Mesenchymal stem cell (in vitro differentiated cells and primary cell): ENCODE measurements at regions not wholly inside any gene's neighbourhood (a gene's known extent, or its start where the extent isn't known, plus 50 kb on each side); places are given as distances from the start of the nearest gene placed in this dataset.

Experiments used
- DNase-seq: peaks from one replicate; pipeline ENCODE4 v3.0.0-alpha.2; 2013
- H2AFZ ChIP-seq: one replicate; pipeline ENCODE4 v1.6.1; 2013; ENCODE audit warnings: low read depth, mild to moderate bottlenecking, control low read depth, inconsistent platforms, low read length, moderate library complexity
- H2AK5ac ChIP-seq: 2 replicates; pipeline ENCODE4 v1.6.1; 2013; ENCODE audit warnings: low read length, moderate library complexity, mild to moderate bottlenecking, inconsistent platforms; ENCODE audit not compliant: severe bottlenecking
- H2BK120ac ChIP-seq: one replicate; pipeline ENCODE4 v1.6.1; 2013; ENCODE audit warnings: low read depth, mild to moderate bottlenecking, inconsistent platforms, low read length, moderate library complexity
- H2BK12ac ChIP-seq, 2 experiments: one replicate each; pipeline ENCODE4 v1.6.1; 2013; ENCODE audit warnings: inconsistent platforms in 2 of 2, low read length in 2 of 2, mild to moderate bottlenecking in 2 of 2, moderate library complexity in 2 of 2, control low read depth in 1 of 2
- H2BK15ac ChIP-seq: one replicate; pipeline ENCODE4 v1.6.1; 2013; ENCODE audit warnings: mild to moderate bottlenecking, low read depth, inconsistent platforms; ENCODE audit not compliant: poor library complexity, severe bottlenecking
- H2BK5ac ChIP-seq: 2 replicates; pipeline ENCODE4 v1.6.1; 2013; ENCODE audit warnings: low read depth, mild to moderate bottlenecking, low read length, control low read depth, inconsistent platforms; ENCODE audit not compliant: poor library complexity, severe bottlenecking
- H3K14ac ChIP-seq, 2 experiments: one replicate each; pipeline ENCODE4 v1.6.1; 2013; ENCODE audit warnings: inconsistent platforms in 2 of 2, low read length in 2 of 2, control low read depth in 1 of 2, mild to moderate bottlenecking in 1 of 2, moderate library complexity in 1 of 2
- H3K18ac ChIP-seq, 2 experiments: one replicate each; pipeline ENCODE4 v1.6.1; 2013; ENCODE audit warnings: inconsistent platforms in 2 of 2, low read length in 2 of 2, control low read depth in 1 of 2, low read depth in 1 of 2, mild to moderate bottlenecking in 1 of 2
- H3K23ac ChIP-seq, 2 experiments: one replicate each; pipeline ENCODE4 v1.6.1; 2013; ENCODE audit warnings: inconsistent platforms in 2 of 2, low read length in 2 of 2, mild to moderate bottlenecking in 2 of 2, moderate library complexity in 2 of 2, control low read depth in 1 of 2
- H3K27ac ChIP-seq: 2 replicates; pipeline ENCODE4 v1.5.1; 2013; ENCODE audit warnings: mild to moderate bottlenecking, moderate library complexity, low read length, control low read depth, inconsistent platforms; ENCODE audit not compliant: poor library complexity, severe bottlenecking
- H3K27me3 ChIP-seq, 2 experiments: 2 replicates each; pipeline versions ENCODE4 v1.6.1 to v1.7.0; 2013; ENCODE audit warnings: low read length in 2 of 2, mild to moderate bottlenecking in 2 of 2, moderate library complexity in 2 of 2, control low read depth in 1 of 2, inconsistent platforms in 1 of 2; ENCODE audit not compliant: control insufficient read depth in 1 of 2, insufficient read depth in 1 of 2
- H3K36me3 ChIP-seq, 2 experiments: 2 replicates each; pipeline versions ENCODE4 v1.6.1 to v1.7.0; 2013; ENCODE audit warnings: low read length in 2 of 2, control low read depth in 1 of 2, inconsistent platforms in 1 of 2, low read depth in 1 of 2, mild to moderate bottlenecking in 1 of 2; ENCODE audit not compliant: insufficient read depth in 2 of 2, control insufficient read depth in 1 of 2
- H3K4ac ChIP-seq, 2 experiments: one replicate each; pipeline ENCODE4 v1.6.1; 2013; ENCODE audit warnings: inconsistent platforms in 2 of 2, low read length in 2 of 2, mild to moderate bottlenecking in 2 of 2, moderate library complexity in 2 of 2, control low read depth in 1 of 2, low read depth in 1 of 2
- H3K4me1 ChIP-seq: 2 replicates; pipeline ENCODE4 v1.6.1; 2013; ENCODE audit warnings: low read depth, low read length, control low read depth; ENCODE audit not compliant: control insufficient read depth, insufficient read depth
- H3K4me2 ChIP-seq: 2 replicates; pipeline ENCODE4 v1.6.1; 2013; ENCODE audit warnings: low read length, mild to moderate bottlenecking, inconsistent platforms; ENCODE audit not compliant: poor library complexity, severe bottlenecking
- H3K4me3 ChIP-seq, 2 experiments: 2 replicates each; pipeline versions ENCODE4 v1.5.1 to v1.7.0; 2013; ENCODE audit warnings: low read length in 2 of 2, mild to moderate bottlenecking in 2 of 2, control low read depth in 1 of 2, low read depth in 1 of 2; ENCODE audit not compliant: insufficient read depth in 1 of 2
- H3K79me1 ChIP-seq: replicated peaks from 2 replicates; pipeline ENCODE4 v1.6.1; 2013; ENCODE audit warnings: mild to moderate bottlenecking, control low read depth, low read length, inconsistent platforms; ENCODE audit not compliant: poor library complexity, severe bottlenecking
- H3K9ac ChIP-seq: 2 replicates; pipeline ENCODE4 v1.7.0; 2013; ENCODE audit warnings: mild to moderate bottlenecking, low read length, moderate library complexity
- H3K9me3 ChIP-seq: 2 replicates; pipeline ENCODE4 v1.7.0; 2013; ENCODE audit warnings: mild to moderate bottlenecking, low read length; ENCODE audit not compliant: control insufficient read depth
- H4K8ac ChIP-seq: one replicate; pipeline ENCODE4 v1.6.1; 2013; ENCODE audit warnings: inconsistent platforms, mild to moderate bottlenecking, low read length, moderate library complexity
- H4K91ac ChIP-seq: one replicate; pipeline ENCODE4 v1.6.1; 2013; ENCODE audit warnings: mild to moderate bottlenecking, low read length, inconsistent platforms
- WGBS: methylation state at CpG from one replicate; pipeline ENCODE4 v1.1.7; 2013; ENCODE audit warnings: mixed read lengths; 5-methylcytosine and 5-hydroxymethylcytosine counted together

DNA sequence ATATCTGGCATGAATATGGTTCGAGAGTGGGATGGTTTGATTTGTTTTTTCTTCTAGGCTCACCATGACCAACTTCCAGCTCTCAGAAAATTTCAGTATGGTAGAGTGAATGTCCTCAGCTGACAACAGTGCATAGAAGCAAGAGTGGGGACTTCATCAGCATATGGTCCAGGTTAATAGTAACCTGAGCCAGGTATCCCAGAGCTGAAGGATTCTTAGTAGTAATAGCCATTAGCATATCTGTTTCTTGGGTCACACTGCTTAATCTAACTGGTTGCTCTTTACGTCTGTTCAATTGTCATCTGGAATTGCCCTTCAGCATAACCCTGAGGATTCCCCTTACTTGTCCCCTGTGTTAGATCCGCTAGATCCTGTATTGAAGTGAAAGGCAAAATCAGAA lies 151.8 kb downstream of the GMNC start:
- Histone ChIP-seq H3K9me3 (no peaks in the 10 kb centered on the region), H3K4me3 (no peak overlapping the region), H2AFZ (no peak overlapping the region), H3K27ac (no peak overlapping the region), H2BK15ac (no peak overlapping the region), H2BK5ac (no peak overlapping the region), H3K79me1 (no peaks in the 10 kb centered on the region), H3K27me3 (no peaks in the 10 kb centered on the region), H2BK12ac (no peak overlapping the region), H3K23ac (no peak overlapping the region), H3K4me2 (no peak overlapping the region), H3K4ac (no peak overlapping the region), H3K4me1 (no peaks in the 10 kb centered on the region), H3K14ac (no peak overlapping the region), H3K18ac (no peak overlapping the region), H4K91ac (no peak overlapping the region), H4K8ac (no peak overlapping the region), H3K36me3 (no peaks in the 10 kb centered on the region), H2AK5ac (no peak overlapping the region), H2BK120ac (no peak overlapping the region), H3K9ac (no peak overlapping the region)
- DNase-seq = no peak
- 80% methylated on average over 1 of the region's 3 CpGs for WGBS

- Histone ChIP-seq H3K79me1 (no peaks in the 10 kb centered on the region), H2BK120ac (no peak overlapping the region), H3K27ac (no peak overlapping the region), H2AK5ac (no peak overlapping the region), H2AFZ (no peak overlapping the region), H3K18ac (no peak overlapping the region), H3K4me2 (no peak overlapping the region), H2BK12ac (no peak overlapping the region), H3K36me3 (no peaks in the 10 kb centered on the region), H2BK15ac (no peak overlapping the region), H3K4me1 (no peaks in the 10 kb centered on the region), H3K4ac (no peak overlapping the region), H4K91ac (no peak overlapping the region), H2BK5ac (no peak overlapping the region), H3K9me3 (no peaks in the 10 kb centered on the region), H3K9ac (no peak overlapping the region), H3K27me3 (no peaks in the 10 kb centered on the region), H3K4me3 (no peak overlapping the region), H3K23ac (no peak overlapping the region), H3K14ac (no peak overlapping the region), H4K8ac (no peak overlapping the region)
- WGBS = 56% methylated on average over 2 of the region's 2 CpGs
- no peak for DNase-seq
These were observed 153.1 kb downstream of the GMNC start for GRCh38 chr3:190709351-190709773.
